Esophagus muscularis mucosa (tissue), 4 donors: ENCODE measurements at regions not wholly inside any gene's neighbourhood (a gene's known extent, or its start where the extent isn't known, plus 50 kb on each side); places are given as distances from the start of the nearest gene placed in this dataset.

Experiments
- DNase-seq: peaks from one replicate; pipeline ENCODE4 v3.0.0-alpha.2; 2017; ENCODE audit errors: extremely low spot score
- H3K27ac ChIP-seq, 4 donors: fragments of 200-600 bp; sonication (generic); replicated peaks in 1 of 4; 1 replicate in 3 of 4; 2 replicates in 1 of 4; pipeline ENCODE4 v1.5.1; 2016 to 2019; ENCODE audit warnings: mild to moderate bottlenecking in 1 of 4
- H3K27me3 ChIP-seq, 4 donors: fragments of 200-600 bp; sonication (generic); one replicate each; pipeline versions ENCODE4 v1.5.1 to v1.6.0; 2016 to 2019
- H3K36me3 ChIP-seq, 4 donors: fragments of 200-600 bp; sonication (generic); one replicate each; pipeline ENCODE4 v1.5.1; 2016 to 2019
- H3K4me1 ChIP-seq, 4 donors: fragments of 200-600 bp; sonication (generic); one replicate each; pipeline ENCODE4 v1.5.1; 2016 to 2019
- H3K4me3 ChIP-seq, 4 donors: fragments of 200-600 bp; sonication (generic); 1 replicate in 2 of 4; 2 replicates in 2 of 4; pipeline ENCODE4 v1.5.1; 2016 to 2019; ENCODE audit warnings: mild to moderate bottlenecking in 4 of 4, moderate library complexity in 1 of 4
- H3K9me3 ChIP-seq, 4 donors: fragments of 200-600 bp; sonication (generic); 1 replicate in 3 of 4; 2 replicates in 1 of 4; pipeline ENCODE4 v1.5.1; 2016 to 2019
- CTCF ChIP-seq, 3 experiments: fragments of 200-600 bp in 2 of 3; fragments of 450-650 bp in 1 of 3; sonication (generic) in 2 of 3; IDR thresholded peaks; one replicate each; pipeline ENCODE4 v1.5.1; 2017 to 2019; ENCODE audit warnings: antibody characterized with exemption in 3 of 3, mild to moderate bottlenecking in 2 of 3, moderate library complexity in 1 of 3
- EP300 ChIP-seq: sonication (generic); formaldehyde crosslinking; IDR thresholded peaks from one replicate; pipeline ENCODE4 v1.6.1; 2017; ENCODE audit warnings: antibody characterized with exemption
- POLR2A ChIP-seq: fragments of 450-650 bp; IDR thresholded peaks from one replicate; pipeline ENCODE4 v1.6.1; 2017; ENCODE audit warnings: antibody characterized with exemption, moderate library complexity, mild to moderate bottlenecking, low read depth
- POLR2AphosphoS5 ChIP-seq, 2 donors: sonication (generic); formaldehyde crosslinking; IDR thresholded peaks; one replicate each; pipeline ENCODE4 v1.6.1; 2017; ENCODE audit warnings: antibody characterized with exemption in 2 of 2
- WGBS: methylation state at CpG from one replicate; pipeline ENCODE4 v1.1.5; 2018; 5-methylcytosine and 5-hydroxymethylcytosine counted together
- intact Hi-C: fragments of 100-400 bp; cut with DNase I; formaldehyde crosslinking; loops from one replicate; pipeline ENCODE4 v1.15.1; 2023

GRCh38 chr11:113615098-113615497 lies 91.0 kb downstream of the TMPRSS5 start:
- H3K27ac ChIP-seq = peak overlapping the region in 1 of 4 donors; percentile 10
- no peak overlapping the region for H3K4me3 ChIP-seq
- 45% methylated on average over 3 of the region's 3 CpGs for WGBS
- no peaks in the 10 kb centered on the region for H3K27me3 ChIP-seq
- no peaks in the 10 kb centered on the region for H3K36me3 ChIP-seq
- intact Hi-C loops = no loop called here
- no peaks in the 10 kb centered on the region for H3K9me3 ChIP-seq
- TF ChIP-seq POLR2A (no peak), CTCF (IDR thresholded peaks at IDR 0.05) (no peak), EP300 (no peak), POLR2AphosphoS5 (IDR thresholded peaks at IDR 0.05) (no peak)
- no peak for DNase-seq
- H3K4me1 ChIP-seq = peaks cover 0 to 40% (median 28%) of the 10 kb centered on the region in 4 donors

GRCh38 chr11:113614097-113614496 lies 92.0 kb downstream of the TMPRSS5 start:
- intact Hi-C loops = no loop called here
- 94% methylated on average over 2 of the region's 2 CpGs for WGBS
- TF ChIP-seq EP300 (no peak), CTCF (IDR thresholded peaks at IDR 0.05) (no peak), POLR2A (no peak), POLR2AphosphoS5 (IDR thresholded peaks at IDR 0.05) (no peak)
- no peak for DNase-seq
- Histone ChIP-seq H3K27me3 (no peaks in the 10 kb centered on the region), H3K4me3 (no peak overlapping the region), H3K36me3 (no peaks in the 10 kb centered on the region), H3K27ac (no peak overlapping the region), H3K9me3 (no peaks in the 10 kb centered on the region), H3K4me1 (peaks cover 0 to 40% (median 28%) of the 10 kb centered on the region in 4 donors)

GRCh38 chr11:113613619-113614018 lies 92.5 kb downstream of the TMPRSS5 start:
- no peaks in the 10 kb centered on the region for H3K36me3 ChIP-seq
- 68% methylated on average over 5 of the region's 5 CpGs for WGBS
- H3K4me3 ChIP-seq = no peak overlapping the region
- TF ChIP-seq POLR2A = no peak
- no peak for TF ChIP-seq EP300
- no peak for TF ChIP-seq POLR2AphosphoS5 (IDR thresholded peaks at IDR 0.05)
- no peak for TF ChIP-seq CTCF (IDR thresholded peaks at IDR 0.05)
- intact Hi-C loops = no loop called here
- H3K4me1 ChIP-seq = peaks cover 0 to 37% (median 26%) of the 10 kb centered on the region in 4 donors
- H3K27me3 ChIP-seq = no peaks in the 10 kb centered on the region
- H3K9me3 ChIP-seq = no peaks in the 10 kb centered on the region
- no peak for DNase-seq
- no peak overlapping the region for H3K27ac ChIP-seq

GRCh38 chr11:113604186-113604585 lies 101.9 kb downstream of the TMPRSS5 start:
- TF ChIP-seq CTCF (IDR thresholded peaks at IDR 0.05) (no peak), POLR2A (no peak), POLR2AphosphoS5 (IDR thresholded peaks at IDR 0.05) (no peak), EP300 (no peak)
- Histone ChIP-seq H3K4me1 (peaks cover 12 to 16% (median 15%) of the 10 kb centered on the region in 4 donors), H3K27ac (no peak overlapping the region), H3K4me3 (no peak overlapping the region), H3K9me3 (peaks cover 0 to 9% (median 8%) of the 10 kb centered on the region in 4 donors), H3K36me3 (no peaks in the 10 kb centered on the region), H3K27me3 (no peaks in the 10 kb centered on the region)
- intact Hi-C loops = no loop called here
- 87% methylated on average over 1 of the region's 1 CpG for WGBS
- DNase-seq = no peak
